ENCODE measurements at regions not wholly inside any gene's neighbourhood (a gene's known extent, or its start where the extent isn't known, plus 50 kb on each side); places are given as distances from the start of the nearest gene placed in this dataset.

- TF ChIP-seq POLR2AphosphoS5 (IDR thresholded peaks at IDR 0.05; ENCODE audit: low read depth, low read length) (no peak), SIN3A (IDR thresholded peaks at IDR 0.05; ENCODE audit: borderline replicate concordance, insufficient read depth, low read depth, low read length) (no peak), REST (IDR thresholded peaks at IDR 0.05; ENCODE audit: insufficient read depth in 1 of 2, low read depth in 2 of 2, low read length in 1 of 2) (no peak), CTCF (IDR thresholded peaks at IDR 0.05) (no peak), TCF7L2 (IDR thresholded peaks at IDR 0.05; ENCODE audit: low read depth, low read length) (no peak)
- CTCF ChIA-PET, result no interaction called here
- BruUV-seq (replicated peaks), result no TSS peak
- in situ Hi-C loops (cut with HindIII; ENCODE audit: low pct_unique_long_range_greater_than_20kb, low sequenced_read_pairs), result no loop called here
- ATAC-seq, result no peak
- intact Hi-C loops (cut with micrococcal nuclease; ENCODE audit: unreplicated experiment), result no loop called here
- POLR2A ChIA-PET, result no interaction called here
- H3K27me3 ChIP-seq (ENCODE audit: control insufficient read depth, insufficient read depth, low read length), result no peaks in the 10 kb centered on the region
- H3K4me3 ChIP-seq (ENCODE audit: low read depth in 2 of 2, low read length in 2 of 2), result no peak overlapping the region
- H3K36me3 ChIP-seq (ENCODE audit: control insufficient read depth, insufficient read depth, low read length), result no peaks in the 10 kb centered on the region
- no peaks in the 10 kb centered on the region for H3K9me3 ChIP-seq (ENCODE audit: control insufficient read depth, insufficient read depth, low read depth, low read length)
- no peaks in the 10 kb centered on the region for H3K4me1 ChIP-seq (ENCODE audit: control insufficient read depth, insufficient read depth, low read length)
- no peak overlapping the region for H3K27ac ChIP-seq (ENCODE audit: low read length)
- DNase-seq (ENCODE audit: low read depth, low spot score), result no peak
Measured at GRCh38 chr2:168314236-168314635, 66.8 kb upstream of the STK39 start.

- Histone ChIP-seq H3K9me3 (ENCODE audit: control insufficient read depth, insufficient read depth, low read depth, low read length) (no peaks in the 10 kb centered on the region), H3K27me3 (ENCODE audit: control insufficient read depth, insufficient read depth, low read length) (no peaks in the 10 kb centered on the region), H3K36me3 (ENCODE audit: control insufficient read depth, insufficient read depth, low read length) (no peaks in the 10 kb centered on the region), H3K4me3 (ENCODE audit: low read depth in 2 of 2, low read length in 2 of 2) (no peak overlapping the region), H3K27ac (ENCODE audit: low read length) (no peak overlapping the region), H3K4me1 (ENCODE audit: control insufficient read depth, insufficient read depth, low read length) (no peaks in the 10 kb centered on the region)
- no peak for TF ChIP-seq SIN3A (IDR thresholded peaks at IDR 0.05; ENCODE audit: borderline replicate concordance, insufficient read depth, low read depth, low read length)
- no peak for TF ChIP-seq TCF7L2 (IDR thresholded peaks at IDR 0.05; ENCODE audit: low read depth, low read length)
- TF ChIP-seq POLR2AphosphoS5 (IDR thresholded peaks at IDR 0.05; ENCODE audit: low read depth, low read length), result no peak
- no peak for TF ChIP-seq CTCF (IDR thresholded peaks at IDR 0.05)
- no peak for TF ChIP-seq REST (IDR thresholded peaks at IDR 0.05; ENCODE audit: insufficient read depth in 1 of 2, low read depth in 2 of 2, low read length in 1 of 2)
- no peak for ATAC-seq
- in situ Hi-C loops (cut with HindIII; ENCODE audit: low pct_unique_long_range_greater_than_20kb, low sequenced_read_pairs), result no loop called here
- no peak for DNase-seq (ENCODE audit: low read depth, low spot score)
- ChIA-PET POLR2A (no interaction called here), CTCF (no interaction called here)
- no TSS peak for BruUV-seq (replicated peaks)
- intact Hi-C loops (cut with micrococcal nuclease; ENCODE audit: unreplicated experiment), result no loop called here
Measured at GRCh38 chr2:168315331-168316072, 68.1 kb upstream of the STK39 start.

Measured in Panc1 (cell line).